ENCODE measurements at regions not wholly inside any gene's neighbourhood (a gene's known extent, or its start where the extent isn't known, plus 50 kb on each side); places are given as distances from the start of the nearest gene placed in this dataset.

DNA sequence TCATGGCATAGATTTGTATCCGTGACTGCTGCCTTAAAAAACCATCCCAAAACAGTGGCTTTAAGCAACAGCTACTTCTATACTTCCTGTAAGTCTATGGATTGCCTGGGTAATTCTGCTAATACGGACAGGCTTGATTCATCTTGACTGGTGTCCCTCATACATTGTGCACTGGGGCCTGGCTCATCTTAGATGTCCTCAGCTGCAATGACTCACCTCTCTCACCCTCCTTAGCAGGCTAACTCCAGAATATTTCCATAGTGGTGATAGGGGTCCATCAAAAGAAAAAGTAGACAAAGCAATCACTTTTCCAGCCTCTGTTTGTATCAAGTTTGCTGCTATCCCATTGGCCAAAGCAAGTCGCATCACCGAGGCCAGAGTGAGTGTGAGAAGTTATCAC is 409.1 kb upstream of the KAZN start:
- no peaks in the 10 kb centered on the region for H3K27me3 Mint-ChIP-seq (ENCODE audit: low read depth)
- peaks cover 7% of the 10 kb centered on the region for H3K9me3 Mint-ChIP-seq (ENCODE audit: low read depth)
- TF ChIP-seq, protein P1, sequence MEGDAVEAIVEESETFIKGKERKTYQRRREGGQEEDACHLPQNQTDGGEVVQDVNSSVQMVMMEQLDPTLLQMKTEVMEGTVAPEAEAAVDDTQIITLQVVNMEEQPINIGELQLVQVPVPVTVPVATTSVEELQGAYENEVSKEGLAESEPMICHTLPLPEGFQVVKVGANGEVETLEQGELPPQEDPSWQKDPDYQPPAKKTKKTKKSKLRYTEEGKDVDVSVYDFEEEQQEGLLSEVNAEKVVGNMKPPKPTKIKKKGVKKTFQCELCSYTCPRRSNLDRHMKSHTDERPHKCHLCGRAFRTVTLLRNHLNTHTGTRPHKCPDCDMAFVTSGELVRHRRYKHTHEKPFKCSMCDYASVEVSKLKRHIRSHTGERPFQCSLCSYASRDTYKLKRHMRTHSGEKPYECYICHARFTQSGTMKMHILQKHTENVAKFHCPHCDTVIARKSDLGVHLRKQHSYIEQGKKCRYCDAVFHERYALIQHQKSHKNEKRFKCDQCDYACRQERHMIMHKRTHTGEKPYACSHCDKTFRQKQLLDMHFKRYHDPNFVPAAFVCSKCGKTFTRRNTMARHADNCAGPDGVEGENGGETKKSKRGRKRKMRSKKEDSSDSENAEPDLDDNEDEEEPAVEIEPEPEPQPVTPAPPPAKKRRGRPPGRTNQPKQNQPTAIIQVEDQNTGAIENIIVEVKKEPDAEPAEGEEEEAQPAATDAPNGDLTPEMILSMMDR (IDR thresholded peaks at IDR 0.05): no peak
- H3K4me3 Mint-ChIP-seq (ENCODE audit: unreplicated experiment): no peak overlapping the region
- H3K36me3 Mint-ChIP-seq (ENCODE audit: low read depth): no peaks in the 10 kb centered on the region
- no peak for DNase-seq (ENCODE audit: low spot score)
- H3K4me1 Mint-ChIP-seq (ENCODE audit: low read depth): no peaks in the 10 kb centered on the region
- H3K27ac Mint-ChIP-seq (ENCODE audit: unreplicated experiment): no peak overlapping the region

DNA sequence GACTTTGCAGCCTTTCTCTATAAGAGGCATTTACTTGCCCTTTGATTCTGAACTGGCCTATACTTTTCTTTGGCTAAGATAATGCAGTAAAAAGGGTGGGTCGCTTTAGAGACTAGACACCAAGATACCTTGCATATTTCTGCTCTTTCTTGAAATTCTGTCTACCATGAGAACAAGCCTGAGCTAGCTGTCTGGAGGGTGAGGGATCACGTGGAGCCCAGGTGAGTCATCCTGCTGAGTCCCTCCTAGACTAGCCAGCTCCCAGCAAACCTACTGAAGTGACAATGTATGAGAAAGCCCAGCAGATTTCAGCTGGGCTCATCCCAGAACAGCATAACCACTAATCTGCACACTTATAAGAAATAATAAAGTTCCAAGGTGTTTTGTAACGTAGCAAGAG is 408.0 kb upstream of the KAZN start:
- Mint-ChIP-seq H3K27ac (ENCODE audit: unreplicated experiment) (no peak overlapping the region), H3K27me3 (ENCODE audit: low read depth) (no peaks in the 10 kb centered on the region), H3K9me3 (ENCODE audit: low read depth) (peaks cover 5% of the 10 kb centered on the region), H3K4me3 (ENCODE audit: unreplicated experiment) (no peak overlapping the region), H3K4me1 (ENCODE audit: low read depth) (no peaks in the 10 kb centered on the region), H3K36me3 (ENCODE audit: low read depth) (no peaks in the 10 kb centered on the region)
- TF ChIP-seq, protein P1 (IDR thresholded peaks at IDR 0.05): no peak
- DNase-seq (ENCODE audit: low spot score): no peak

DNA sequence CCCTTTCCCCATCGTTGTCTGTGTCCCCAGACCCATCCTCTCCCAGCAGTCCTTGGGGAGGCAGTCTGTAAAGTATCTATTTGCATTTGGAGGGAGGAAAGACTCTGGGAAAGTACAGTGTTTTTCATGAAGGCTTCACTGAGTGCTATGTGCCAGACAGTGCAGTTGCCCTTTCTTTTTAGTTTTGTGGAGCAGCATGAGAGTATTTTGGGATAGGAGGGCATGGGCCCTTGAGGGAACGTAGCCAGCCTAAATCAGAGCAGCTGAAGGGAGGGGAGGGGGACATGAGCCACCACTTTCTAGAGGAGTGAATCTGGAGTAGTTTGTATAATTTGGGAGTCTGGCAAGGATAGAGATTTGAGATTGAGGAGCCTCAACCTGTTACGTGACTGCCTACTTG is 404.0 kb upstream of the KAZN start:
- TF ChIP-seq, protein P1 (IDR thresholded peaks at IDR 0.05): no peak
- H3K4me1 Mint-ChIP-seq (ENCODE audit: low read depth): no peaks in the 10 kb centered on the region
- H3K36me3 Mint-ChIP-seq (ENCODE audit: low read depth): no peaks in the 10 kb centered on the region
- H3K9me3 Mint-ChIP-seq (ENCODE audit: low read depth): peaks cover 2% of the 10 kb centered on the region
- DNase-seq (ENCODE audit: low spot score): no peak
- H3K27ac Mint-ChIP-seq (ENCODE audit: unreplicated experiment): no peak overlapping the region
- H3K4me3 Mint-ChIP-seq (ENCODE audit: unreplicated experiment): no peak overlapping the region
- no peaks in the 10 kb centered on the region for H3K27me3 Mint-ChIP-seq (ENCODE audit: low read depth)

DNA sequence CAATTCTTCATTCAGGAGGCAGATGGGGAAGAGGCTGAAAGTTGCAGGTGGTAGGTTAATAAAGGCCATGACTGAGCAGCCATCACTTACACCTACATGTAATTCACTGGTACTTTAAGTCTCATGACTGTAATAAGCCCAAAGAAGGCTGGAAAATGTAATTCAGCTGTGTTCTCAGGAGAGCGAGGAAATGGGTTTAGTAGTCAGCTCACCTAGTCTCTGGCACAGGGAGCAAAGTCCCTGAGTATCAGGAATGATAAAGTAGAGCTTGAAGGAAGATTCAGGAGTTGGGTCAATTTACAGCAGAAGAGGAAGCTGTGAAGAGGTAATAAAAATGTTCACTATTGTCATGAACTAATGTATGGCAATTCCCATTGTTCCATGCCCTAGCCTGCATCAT is 393.4 kb upstream of the KAZN start:
- Mint-ChIP-seq H3K27ac (ENCODE audit: unreplicated experiment) (no peak overlapping the region), H3K36me3 (ENCODE audit: low read depth) (no peaks in the 10 kb centered on the region), H3K4me3 (ENCODE audit: unreplicated experiment) (no peak overlapping the region), H3K9me3 (ENCODE audit: low read depth) (peaks cover 4% of the 10 kb centered on the region), H3K4me1 (ENCODE audit: low read depth) (no peaks in the 10 kb centered on the region), H3K27me3 (ENCODE audit: low read depth) (no peaks in the 10 kb centered on the region)
- DNase-seq (ENCODE audit: low spot score): no peak
- TF ChIP-seq, protein P1 (IDR thresholded peaks at IDR 0.05): no peak

DNA sequence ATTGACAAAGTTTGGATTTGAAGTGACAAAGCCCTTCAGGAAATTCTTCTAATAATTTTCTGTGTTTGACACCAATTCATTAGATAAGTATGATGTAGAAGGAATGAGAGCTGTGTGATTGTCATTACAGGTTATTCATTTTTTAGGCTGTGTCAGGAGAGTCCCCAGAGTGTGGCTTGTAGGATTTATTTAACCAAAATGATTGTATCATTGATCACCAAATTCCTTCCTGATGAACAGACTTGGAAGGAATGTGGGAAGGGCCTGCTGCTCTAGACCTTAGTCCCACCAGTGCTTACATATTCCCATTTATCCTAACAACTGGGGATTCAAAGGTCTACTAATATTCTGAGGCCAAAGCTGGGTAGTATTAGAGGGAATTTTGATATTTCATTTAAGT is 383.3 kb upstream of the KAZN start:
- DNase-seq (ENCODE audit: low spot score): no peak
- TF ChIP-seq, protein P1 (IDR thresholded peaks at IDR 0.05): no peak
- Mint-ChIP-seq H3K9me3 (ENCODE audit: low read depth) (peaks cover 37% of the 10 kb centered on the region), H3K27me3 (ENCODE audit: low read depth) (no peaks in the 10 kb centered on the region), H3K4me1 (ENCODE audit: low read depth) (no peaks in the 10 kb centered on the region), H3K36me3 (ENCODE audit: low read depth) (peaks cover 2% of the 10 kb centered on the region), H3K27ac (ENCODE audit: unreplicated experiment) (no peak overlapping the region), H3K4me3 (ENCODE audit: unreplicated experiment) (no peak overlapping the region)

Measured in chondrocyte (in vitro differentiated cells).